ENCODE measurements at regions not wholly inside any gene's neighbourhood (a gene's known extent, or its start where the extent isn't known, plus 50 kb on each side); places are given as distances from the start of the nearest gene placed in this dataset.

DNA sequence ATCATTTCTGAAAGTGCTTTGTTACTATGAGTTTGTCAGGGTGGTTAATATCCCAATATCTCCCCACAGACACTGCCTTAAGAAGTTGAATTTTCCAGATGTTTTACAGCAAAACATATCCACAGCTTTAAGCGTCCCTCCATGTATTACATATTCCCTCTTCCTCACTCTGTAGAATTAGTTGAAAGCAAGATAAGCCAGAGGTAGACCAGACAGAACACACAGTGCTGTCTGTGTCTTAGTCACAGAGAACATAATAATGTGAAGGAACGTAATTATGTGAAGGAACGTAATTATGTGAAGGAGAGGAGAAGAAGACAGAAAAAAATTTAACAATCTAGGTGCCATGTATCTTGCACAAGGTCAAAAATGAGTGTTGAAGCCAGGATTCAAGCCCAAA lies 81.9 kb upstream of the LRATD1 start:
- no peak for DNase-seq (ENCODE audit: extremely low spot score)
- no peaks in the 10 kb centered on the region for H3K9me3 ChIP-seq
- H3K27ac ChIP-seq (replicated peaks in 1 of 4), result no peak overlapping the region
- no peak overlapping the region for H3K4me3 ChIP-seq
- whole genome bisulfite sequencing, result 67% methylated on average over 3 of the region's 3 CpGs
- H3K27me3 ChIP-seq, result no peaks in the 10 kb centered on the region
- intact Hi-C loops (cut with DNase I), result no loop called here
- no peaks in the 10 kb centered on the region for H3K4me1 ChIP-seq
- no peaks in the 10 kb centered on the region for H3K36me3 ChIP-seq
- TF ChIP-seq, protein P1, sequence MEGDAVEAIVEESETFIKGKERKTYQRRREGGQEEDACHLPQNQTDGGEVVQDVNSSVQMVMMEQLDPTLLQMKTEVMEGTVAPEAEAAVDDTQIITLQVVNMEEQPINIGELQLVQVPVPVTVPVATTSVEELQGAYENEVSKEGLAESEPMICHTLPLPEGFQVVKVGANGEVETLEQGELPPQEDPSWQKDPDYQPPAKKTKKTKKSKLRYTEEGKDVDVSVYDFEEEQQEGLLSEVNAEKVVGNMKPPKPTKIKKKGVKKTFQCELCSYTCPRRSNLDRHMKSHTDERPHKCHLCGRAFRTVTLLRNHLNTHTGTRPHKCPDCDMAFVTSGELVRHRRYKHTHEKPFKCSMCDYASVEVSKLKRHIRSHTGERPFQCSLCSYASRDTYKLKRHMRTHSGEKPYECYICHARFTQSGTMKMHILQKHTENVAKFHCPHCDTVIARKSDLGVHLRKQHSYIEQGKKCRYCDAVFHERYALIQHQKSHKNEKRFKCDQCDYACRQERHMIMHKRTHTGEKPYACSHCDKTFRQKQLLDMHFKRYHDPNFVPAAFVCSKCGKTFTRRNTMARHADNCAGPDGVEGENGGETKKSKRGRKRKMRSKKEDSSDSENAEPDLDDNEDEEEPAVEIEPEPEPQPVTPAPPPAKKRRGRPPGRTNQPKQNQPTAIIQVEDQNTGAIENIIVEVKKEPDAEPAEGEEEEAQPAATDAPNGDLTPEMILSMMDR (IDR thresholded peaks at IDR 0.05), result no peak
- TF ChIP-seq EP300 (IDR thresholded peaks at IDR 0.05), result no peak
- TF ChIP-seq POLR2AphosphoS5 (IDR thresholded peaks at IDR 0.05), result no peak
- TF ChIP-seq POLR2A (IDR thresholded peaks at IDR 0.05; ENCODE audit: low read depth), result no peak

DNA sequence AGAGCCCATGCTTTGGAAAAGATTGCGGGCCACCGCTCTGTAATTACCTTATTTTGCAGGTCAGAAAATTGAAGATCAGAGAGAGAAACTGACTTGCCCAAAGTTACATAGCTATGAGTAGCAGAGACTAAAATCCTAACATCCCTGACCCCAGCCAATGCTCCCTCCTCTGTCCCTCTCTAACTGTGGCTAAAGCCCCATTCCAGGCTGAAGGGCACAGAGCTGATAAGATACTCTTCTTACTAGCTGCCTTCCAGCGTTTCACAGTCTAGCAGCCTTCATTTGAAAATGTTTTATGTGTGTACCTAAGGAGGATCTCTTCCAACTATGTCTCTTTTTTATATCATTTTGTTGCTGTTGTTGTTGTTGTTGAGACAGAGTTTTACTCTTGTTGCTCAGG lies 81.4 kb upstream of the LRATD1 start:
- no peaks in the 10 kb centered on the region for H3K9me3 ChIP-seq
- 86% methylated on average over 3 of the region's 3 CpGs for WGBS

DNA sequence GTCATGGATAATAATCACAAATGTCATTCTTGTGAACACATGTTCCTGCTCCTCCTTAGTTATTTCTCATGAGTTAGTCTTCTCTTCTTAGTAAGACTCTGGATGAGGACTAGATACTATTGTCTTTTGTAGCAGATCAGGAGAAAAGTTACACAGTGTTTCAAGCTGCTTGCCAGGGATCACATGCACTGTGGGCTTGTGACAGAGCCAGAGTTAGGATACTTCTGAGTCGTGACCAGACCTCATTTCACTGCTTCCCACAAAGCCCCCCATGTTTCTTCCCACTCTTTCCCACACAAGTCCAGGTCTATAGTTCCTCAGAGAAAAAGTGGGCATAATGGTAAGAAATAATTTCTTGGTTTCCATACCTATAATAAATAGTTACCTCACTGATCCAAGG lies 80.2 kb upstream of the LRATD1 start:
- no peaks in the 10 kb centered on the region for H3K36me3 ChIP-seq
- 67% methylated on average over 1 of the region's 1 CpG for WGBS
- TF ChIP-seq EP300 (IDR thresholded peaks at IDR 0.05), result no peak
- no peak for TF ChIP-seq POLR2A (IDR thresholded peaks at IDR 0.05; ENCODE audit: low read depth)
- TF ChIP-seq POLR2AphosphoS5 (IDR thresholded peaks at IDR 0.05), result no peak
- TF ChIP-seq, protein P1 (IDR thresholded peaks at IDR 0.05), result no peak
- no peaks in the 10 kb centered on the region for H3K9me3 ChIP-seq
- H3K27me3 ChIP-seq, result no peaks in the 10 kb centered on the region
- no peak overlapping the region for H3K4me3 ChIP-seq
- no peaks in the 10 kb centered on the region for H3K4me1 ChIP-seq
- no peak overlapping the region for H3K27ac ChIP-seq (replicated peaks in 1 of 4)
- DNase-seq (ENCODE audit: extremely low spot score), result peak; percentile 84
- intact Hi-C loops (cut with DNase I), result no loop called here

More for the DNA sequence above, 81.4 kb upstream of the LRATD1 start:
- no peak overlapping the region for H3K27ac ChIP-seq (replicated peaks in 1 of 4)
- no peaks in the 10 kb centered on the region for H3K36me3 ChIP-seq
- H3K27me3 ChIP-seq, result no peaks in the 10 kb centered on the region
- peak; percentile 50 for DNase-seq (ENCODE audit: extremely low spot score)
- TF ChIP-seq EP300 (IDR thresholded peaks at IDR 0.05) (no peak), POLR2AphosphoS5 (IDR thresholded peaks at IDR 0.05) (no peak), POLR2A (IDR thresholded peaks at IDR 0.05; ENCODE audit: low read depth) (no peak)
- TF ChIP-seq, protein P1 (IDR thresholded peaks at IDR 0.05), result no peak
- H3K4me1 ChIP-seq, result no peaks in the 10 kb centered on the region
- no peak overlapping the region for H3K4me3 ChIP-seq
- intact Hi-C loops (cut with DNase I), result no loop called here

DNA sequence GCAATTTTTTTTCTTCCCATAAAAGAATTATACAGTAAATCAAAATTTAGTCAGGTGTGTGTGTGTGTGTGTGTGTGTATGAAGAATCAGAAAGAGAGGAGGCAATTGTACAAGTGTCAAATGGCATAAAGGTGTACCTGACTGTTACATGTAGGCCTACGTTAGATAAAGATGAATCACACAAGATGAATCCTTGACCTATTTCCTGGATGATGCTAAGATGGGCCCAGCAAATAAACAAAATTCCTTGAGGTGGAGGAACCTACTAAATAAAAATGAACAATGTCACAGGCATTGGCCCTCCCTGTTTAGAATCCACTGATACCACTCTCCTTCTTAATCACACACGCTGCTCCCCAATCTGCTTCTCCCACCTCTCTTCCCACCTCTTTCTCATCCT lies 79.7 kb upstream of the LRATD1 start:
- no peak overlapping the region for H3K27ac ChIP-seq (replicated peaks in 1 of 4)
- H3K4me1 ChIP-seq, result no peaks in the 10 kb centered on the region
- WGBS, result 81% methylated on average over 2 of the region's 2 CpGs
- no peak overlapping the region for H3K4me3 ChIP-seq
- no peaks in the 10 kb centered on the region for H3K9me3 ChIP-seq
- intact Hi-C loops (cut with DNase I), result no loop called here
- TF ChIP-seq, protein P1 (IDR thresholded peaks at IDR 0.05), result no peak
- TF ChIP-seq POLR2A (IDR thresholded peaks at IDR 0.05; ENCODE audit: low read depth) (no peak), POLR2AphosphoS5 (IDR thresholded peaks at IDR 0.05) (no peak), EP300 (IDR thresholded peaks at IDR 0.05) (no peak)
- peak; percentile 29 for DNase-seq (ENCODE audit: extremely low spot score)
- H3K27me3 ChIP-seq, result no peaks in the 10 kb centered on the region
- H3K36me3 ChIP-seq, result no peaks in the 10 kb centered on the region

DNA sequence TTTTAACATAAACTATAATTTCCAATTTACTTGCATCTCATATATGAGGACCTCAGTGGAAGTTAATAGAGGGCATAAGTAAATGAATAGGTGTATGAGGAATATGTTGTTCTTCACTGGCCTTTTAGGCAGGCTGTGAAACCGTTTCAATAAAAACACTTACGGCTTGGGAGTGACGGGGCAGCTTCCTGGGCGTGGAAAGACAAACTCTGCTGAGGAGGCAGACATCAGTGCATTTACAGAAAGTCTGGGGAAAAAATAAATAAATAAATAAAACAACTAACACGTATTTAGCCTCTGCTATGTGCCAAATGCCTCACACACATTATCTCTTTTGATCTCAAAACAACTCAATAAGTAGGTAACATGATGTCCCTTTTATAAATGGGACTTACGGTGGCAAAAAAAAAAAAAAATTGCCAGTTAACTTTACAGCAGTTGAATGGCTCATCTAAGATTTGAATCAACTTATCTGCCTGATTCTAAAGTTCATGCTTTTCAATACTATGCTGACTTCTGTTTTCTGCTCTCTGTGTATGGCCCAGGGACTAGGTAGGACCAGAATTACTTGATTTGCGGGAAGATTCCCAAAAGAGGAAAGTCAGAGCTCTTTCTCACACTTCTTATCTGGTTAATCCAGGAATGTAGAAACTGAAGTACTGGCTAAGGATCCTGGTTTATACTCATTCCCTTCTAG lies 77.5 kb upstream of the LRATD1 start:
- H3K27me3 ChIP-seq, result no peaks in the 10 kb centered on the region
- H3K27ac ChIP-seq (replicated peaks in 1 of 4), result no peak overlapping the region
- DNase-seq (ENCODE audit: extremely low spot score), result peak; percentile 42
- no peak for TF ChIP-seq POLR2AphosphoS5 (IDR thresholded peaks at IDR 0.05)
- H3K4me3 ChIP-seq, result no peak overlapping the region
- no peaks in the 10 kb centered on the region for H3K36me3 ChIP-seq
- WGBS, result 77% methylated on average over 7 of the region's 7 CpGs
- intact Hi-C loops (cut with DNase I), result no loop called here
- no peaks in the 10 kb centered on the region for H3K9me3 ChIP-seq
- no peaks in the 10 kb centered on the region for H3K4me1 ChIP-seq
